Panc1 (cell line): ENCODE measurements at regions not wholly inside any gene's neighbourhood (a gene's known extent, or its start where the extent isn't known, plus 50 kb on each side); places are given as distances from the start of the nearest gene placed in this dataset.

Experiments used
- ATAC-seq: fragments of 200-7000 bp; cut with Tn5 transposase; 2 replicates; pipeline ENCODE4 v1.9.1; 2020; ENCODE audit warnings: mild to moderate bottlenecking, moderate library complexity
- BruUV-seq: library from RNA; stranded (reverse); fragments of 400-500 nt; replicated peaks from 2 replicates; lab custom pipeline; 2021; lab: Mats Ljungman, UMichigan
- CTCF ChIA-PET: fragments of 300-600 bp; sonication (Branson Sonifier 250); formaldehyde crosslinking; loops from one replicate; lab custom pipeline; 2022; ENCODE audit warnings: antibody characterized with exemption; lab: Charles Lee
- POLR2A ChIA-PET: fragments of 300-600 bp; sonication (Branson Sonifier 250); formaldehyde crosslinking; loops from one replicate; lab custom pipeline; 2022; ENCODE audit warnings: antibody characterized with exemption; lab: Charles Lee
- DNase-seq: peaks from one replicate; pipeline ENCODE4 v3.0.0-alpha.2; 2010; ENCODE audit warnings: low read depth, low spot score
- H3K27ac ChIP-seq: 2 replicates; pipeline ENCODE4 v1.5.1; 2011; ENCODE audit warnings: mild to moderate bottlenecking, low read length, inconsistent platforms
- H3K27me3 ChIP-seq: fragments of 200-500 bp; sonication (Bioruptor generic); 2 replicates; pipeline ENCODE4 v1.6.0; 2014; ENCODE audit warnings: low read length, inconsistent platforms; ENCODE audit not compliant: control insufficient read depth, insufficient read depth
- H3K36me3 ChIP-seq: fragments of 200-500 bp; sonication (Bioruptor generic); 2 replicates; pipeline ENCODE4 v1.5.1; 2014; ENCODE audit warnings: inconsistent platforms, mild to moderate bottlenecking, low read length, moderate library complexity; ENCODE audit not compliant: control insufficient read depth, insufficient read depth
- H3K4me1 ChIP-seq: 2 replicates; pipeline ENCODE4 v1.5.1; 2011; ENCODE audit warnings: inconsistent platforms, mild to moderate bottlenecking, low read length, moderate library complexity; ENCODE audit not compliant: control insufficient read depth, insufficient read depth
- H3K4me3 ChIP-seq, 2 experiments: 2 replicates each; pipeline ENCODE4 v1.5.1; 2011 to 2012; ENCODE audit warnings: low read depth in 2 of 2, low read length in 2 of 2, mild to moderate bottlenecking in 2 of 2, inconsistent platforms in 1 of 2, moderate library complexity in 1 of 2
- H3K9me3 ChIP-seq: fragments of 200-500 bp; sonication (Bioruptor generic); 2 replicates; pipeline ENCODE4 v1.5.1; 2014; ENCODE audit warnings: low read depth, mild to moderate bottlenecking, inconsistent platforms, low read length, moderate library complexity; ENCODE audit not compliant: control insufficient read depth, insufficient read depth
- CTCF ChIP-seq: fragments of 450-650 bp; IDR thresholded peaks from 2 replicates; pipeline ENCODE4 v1.5.1; 2017; ENCODE audit warnings: mild to moderate bottlenecking
- POLR2AphosphoS5 ChIP-seq: IDR thresholded peaks from 2 replicates; pipeline ENCODE4 v1.6.1; 2012; ENCODE audit warnings: mild to moderate bottlenecking, low read depth, low read length, moderate library complexity
- REST ChIP-seq, 2 experiments: IDR thresholded peaks; 2 replicates each; pipeline ENCODE4 v1.6.1; 2011 to 2012; ENCODE audit warnings: low read depth in 2 of 2, control low read depth in 1 of 2, low read length in 1 of 2, mild to moderate bottlenecking in 1 of 2, moderate library complexity in 1 of 2; ENCODE audit not compliant: insufficient read depth in 1 of 2
- SIN3A ChIP-seq: IDR thresholded peaks from 2 replicates; pipeline ENCODE4 v1.6.1; 2012; ENCODE audit warnings: low read depth, mild to moderate bottlenecking, low read length, moderate library complexity, borderline replicate concordance; ENCODE audit not compliant: insufficient read depth
- TCF7L2 ChIP-seq: IDR thresholded peaks from 2 replicates; pipeline ENCODE4 v1.6.1; 2011; ENCODE audit warnings: mild to moderate bottlenecking, low read depth, low read length, inconsistent platforms
- in situ Hi-C: cut with HindIII; loops from 2 replicates; pipeline ENCODE4 v1.10.0; 2016; ENCODE audit warnings: low sequenced_read_pairs, low pct_unique_long_range_greater_than_20kb
- intact Hi-C: fragments of 100-400 bp; cut with micrococcal nuclease; formaldehyde crosslinking; loops from one replicate; pipeline ENCODE4 v1.10.0; 2022; ENCODE audit not compliant: unreplicated experiment

- ATAC-seq (no peak), DNase-seq (no peak)
- no peak for TF ChIP-seq SIN3A
- Histone ChIP-seq H3K4me3 (no peak overlapping the region), H3K27ac (no peak overlapping the region), H3K4me1 (no peaks in the 10 kb centered on the region), H3K27me3 (no peaks in the 10 kb centered on the region), H3K9me3 (no peaks in the 10 kb centered on the region), H3K36me3 (no peaks in the 10 kb centered on the region)
- in situ Hi-C loops (no loop called here), intact Hi-C loops (no loop called here)
- ChIA-PET POLR2A (no interaction called here), CTCF (no interaction called here)
- BruUV-seq, result no TSS peak
Observed at GRCh38 chr10:121339114-121339513, 259.1 kb downstream of the FGFR2 start.

GRCh38 chr10:121340271-121340831 lies 257.9 kb downstream of the FGFR2 start:
- DNase-seq, result no peak
- POLR2A ChIA-PET, result no interaction called here
- intact Hi-C loops, result no loop called here
- no peaks in the 10 kb centered on the region for H3K27me3 ChIP-seq
- in situ Hi-C loops, result no loop called here
- CTCF ChIA-PET, result no interaction called here
- no peaks in the 10 kb centered on the region for H3K36me3 ChIP-seq
- H3K4me1 ChIP-seq, result no peaks in the 10 kb centered on the region
- no peaks in the 10 kb centered on the region for H3K9me3 ChIP-seq
- TF ChIP-seq TCF7L2 (no peak), CTCF (no peak), POLR2AphosphoS5 (no peak), REST (IDR thresholded peaks at IDR 0.05; ENCODE audit: insufficient read depth in 1 of 2, low read depth in 2 of 2, low read length in 1 of 2) (no peak), SIN3A (no peak)
- BruUV-seq, result no TSS peak
- ATAC-seq, result no peak
- no peak overlapping the region for H3K4me3 ChIP-seq
- no peak overlapping the region for H3K27ac ChIP-seq

- no peak overlapping the region for H3K27ac ChIP-seq
- H3K4me1 ChIP-seq, result no peaks in the 10 kb centered on the region
- no peak for TF ChIP-seq REST (IDR thresholded peaks at IDR 0.05; ENCODE audit: insufficient read depth in 1 of 2, low read depth in 2 of 2, low read length in 1 of 2)
- TF ChIP-seq CTCF, result no peak
- TF ChIP-seq TCF7L2, result no peak
- TF ChIP-seq POLR2AphosphoS5, result no peak
- TF ChIP-seq SIN3A, result no peak
- H3K9me3 ChIP-seq, result no peaks in the 10 kb centered on the region
- no peaks in the 10 kb centered on the region for H3K27me3 ChIP-seq
- POLR2A ChIA-PET, result no interaction called here
- in situ Hi-C loops (no loop called here), intact Hi-C loops (no loop called here)
- no TSS peak for BruUV-seq
- no peaks in the 10 kb centered on the region for H3K36me3 ChIP-seq
- DNase-seq, result no peak
- ATAC-seq, result no peak
- CTCF ChIA-PET, result no interaction called here
- no peak overlapping the region for H3K4me3 ChIP-seq
Observed at GRCh38 chr10:121351540-121351939, 246.7 kb downstream of the FGFR2 start.
